IMR-90 (cell line): ENCODE measurements at regions not wholly inside any gene's neighbourhood (a gene's known extent, or its start where the extent isn't known, plus 50 kb on each side); places are given as distances from the start of the nearest gene placed in this dataset.

ENCODE experiments used
- ATAC-seq: fragments of 200-7000 bp; cut with Tn5 transposase; 2 replicates; pipeline ENCODE4 v1.9.1; 2020; ENCODE audit warnings: low read depth, mild to moderate bottlenecking, moderate library complexity
- BruUV-seq: library from RNA; stranded (reverse); fragments of 400-500 nt; replicated peaks from 2 replicates; lab custom pipeline; 2021; lab: Mats Ljungman, UMichigan
- CTCF ChIA-PET: fragments of 300-600 bp; formaldehyde crosslinking; extraction: SDS; loops from one replicate; lab custom pipeline; 2021; ENCODE audit warnings: antibody characterized with exemption; lab: Yijun Ruan, JAX
- POLR2A ChIA-PET: fragments of 300-600 bp; sonication (Branson Sonifier 250); formaldehyde crosslinking; loops from one replicate; lab custom pipeline; 2022; ENCODE audit warnings: antibody characterized with exemption; ENCODE audit not compliant: unreplicated experiment; lab: Charles Lee
- DNase-seq: peaks from one replicate; pipeline ENCODE4 v3.0.0; 2013
- H2AFZ ChIP-seq: replicated peaks from 2 replicates; pipeline ENCODE3; 2013; ENCODE audit warnings: low read length, mild to moderate bottlenecking; ENCODE audit not compliant: poor library complexity
- H2AK5ac ChIP-seq: 2 replicates; pipeline ENCODE4 v1.6.1; 2013; ENCODE audit warnings: low read depth, low read length, inconsistent platforms
- H2AK9ac ChIP-seq: replicated peaks from 2 replicates; pipeline ENCODE3; 2013; ENCODE audit warnings: mild to moderate bottlenecking, low read depth, low read length, moderate library complexity; ENCODE audit not compliant: poor library complexity
- H2BK120ac ChIP-seq: 2 replicates; pipeline ENCODE4 v1.6.1; 2013; ENCODE audit warnings: low read depth, low read length, inconsistent platforms
- H2BK15ac ChIP-seq: 3 replicates; pipeline ENCODE4 v1.6.1; 2013; ENCODE audit warnings: low read depth, low read length, inconsistent platforms
- H2BK20ac ChIP-seq: 2 replicates; pipeline ENCODE4 v1.6.1; 2013; ENCODE audit warnings: low read depth, mild to moderate bottlenecking, inconsistent platforms, low read length, moderate library complexity
- H2BK5ac ChIP-seq: 2 replicates; pipeline ENCODE4 v1.6.1; 2013; ENCODE audit warnings: mild to moderate bottlenecking, low read depth, low read length, inconsistent platforms; ENCODE audit not compliant: poor library complexity, severe bottlenecking
- H3K14ac ChIP-seq: replicated peaks from 2 replicates; pipeline ENCODE4 v1.6.1; 2013; ENCODE audit warnings: low read depth, low read length, inconsistent platforms
- H3K18ac ChIP-seq: 2 replicates; pipeline ENCODE4 v1.6.1; 2013; ENCODE audit warnings: low read depth, low read length, control low read depth
- H3K23ac ChIP-seq: 2 replicates; pipeline ENCODE4 v1.6.1; 2013; ENCODE audit warnings: low read depth, low read length, inconsistent platforms
- H3K27ac ChIP-seq: 2 replicates; pipeline ENCODE4 v1.5.1; 2013; ENCODE audit warnings: mild to moderate bottlenecking, control low read depth, low read length; ENCODE audit not compliant: insufficient read depth
- H3K27me3 ChIP-seq: 2 replicates; pipeline ENCODE4 v1.6.1; 2013; ENCODE audit warnings: low read length; ENCODE audit not compliant: control insufficient read depth, insufficient read depth
- H3K36me3 ChIP-seq: 2 replicates; pipeline ENCODE4 v1.6.1; 2013; ENCODE audit warnings: low read length, mixed read lengths; ENCODE audit not compliant: control insufficient read depth, insufficient read depth
- H3K4ac ChIP-seq: 2 replicates; pipeline ENCODE4 v1.6.1; 2013; ENCODE audit warnings: low read depth, low read length, inconsistent platforms
- H3K4me1 ChIP-seq: 2 replicates; pipeline ENCODE4 v1.6.1; 2013; ENCODE audit warnings: low read length, mixed read lengths; ENCODE audit not compliant: control insufficient read depth, insufficient read depth
- H3K4me2 ChIP-seq: 2 replicates; pipeline ENCODE4 v1.6.1; 2013; ENCODE audit warnings: low read depth, mild to moderate bottlenecking, control low read depth, low read length, moderate library complexity
- H3K4me3 ChIP-seq: 2 replicates; pipeline ENCODE4 v1.5.1; 2013; ENCODE audit warnings: low read depth, mild to moderate bottlenecking, control low read depth, low read length, moderate library complexity; ENCODE audit not compliant: insufficient read depth
- H3K56ac ChIP-seq: 2 replicates; pipeline ENCODE4 v1.6.1; 2013; ENCODE audit warnings: low read length, inconsistent platforms; ENCODE audit not compliant: insufficient read depth; ENCODE audit errors: extremely low read depth
- H3K79me1 ChIP-seq, 2 experiments: 2 replicates each; pipeline ENCODE4 v1.6.1; 2013; ENCODE audit warnings: low read length in 2 of 2, inconsistent platforms in 1 of 2, low read depth in 1 of 2
- H3K9ac ChIP-seq: 2 replicates; pipeline ENCODE4 v1.6.1; 2013; ENCODE audit warnings: low read depth, low read length, control low read depth
- H3K9me1 ChIP-seq: 2 replicates; pipeline ENCODE4 v1.6.1; 2013; ENCODE audit warnings: low read length, inconsistent platforms; ENCODE audit not compliant: insufficient read depth
- H3K9me3 ChIP-seq: 2 replicates; pipeline ENCODE4 v1.6.1; 2013; ENCODE audit warnings: low read length; ENCODE audit not compliant: control insufficient read depth, insufficient read depth
- H4K20me1 ChIP-seq: 2 replicates; pipeline ENCODE4 v1.6.1; 2013; ENCODE audit warnings: low read length, inconsistent platforms; ENCODE audit not compliant: insufficient read depth
- H4K5ac ChIP-seq: 2 replicates; pipeline ENCODE4 v1.6.1; 2013; ENCODE audit warnings: mild to moderate bottlenecking, low read depth, low read length, control low read depth
- H4K8ac ChIP-seq, 2 experiments: 2 replicates each; pipeline ENCODE4 v1.6.1; 2013; ENCODE audit warnings: low read depth in 2 of 2, low read length in 2 of 2, control low read depth in 1 of 2, inconsistent platforms in 1 of 2
- H4K91ac ChIP-seq: 2 replicates; pipeline ENCODE4 v1.6.1; 2013; ENCODE audit warnings: low read depth, low read length, inconsistent platforms; ENCODE audit not compliant: insufficient read depth
- CEBPB ChIP-seq: IDR thresholded peaks from 2 replicates; pipeline ENCODE4 v1.6.1; 2012; ENCODE audit warnings: low read depth, low read length, improper control_type of control experiment
- CHD1 ChIP-seq: IDR thresholded peaks from 2 replicates; pipeline ENCODE4 v1.6.1; 2012; ENCODE audit warnings: low read depth, low read length, improper control_type of control experiment
- FOS ChIP-seq: fragments of 150-350 bp; IDR thresholded peaks from 2 replicates; pipeline ENCODE4 v1.6.1; 2016; ENCODE audit warnings: low read depth, low read length
- MAFK ChIP-seq: IDR thresholded peaks from 2 replicates; pipeline ENCODE4 v1.6.1; 2012; ENCODE audit warnings: low read depth, low read length, improper control_type of control experiment
- MAZ ChIP-seq: IDR thresholded peaks from 2 replicates; pipeline ENCODE4 v1.6.1; 2012; ENCODE audit warnings: low read depth, mild to moderate bottlenecking, low read length, improper control_type of control experiment, moderate library complexity, borderline replicate concordance
- MXI1 ChIP-seq: IDR thresholded peaks from 2 replicates; pipeline ENCODE4 v1.6.1; 2012; ENCODE audit warnings: low read depth, mild to moderate bottlenecking, low read length, moderate library complexity, borderline replicate concordance
- NFE2L2 ChIP-seq: fragments of 150-350 bp; IDR thresholded peaks from 2 replicates; pipeline ENCODE4 v1.6.1; 2016; ENCODE audit warnings: low read depth, mild to moderate bottlenecking, low read length
- POLR2A ChIP-seq: IDR thresholded peaks from 2 replicates; pipeline ENCODE4 v1.6.1; 2012; ENCODE audit warnings: mild to moderate bottlenecking, low read depth, low read length
- RAD21 ChIP-seq: IDR thresholded peaks from 2 replicates; pipeline ENCODE4 v1.6.1; 2012; ENCODE audit warnings: low read length, improper control_type of control experiment
- RCOR1 ChIP-seq: IDR thresholded peaks from 2 replicates; pipeline ENCODE4 v1.6.1; 2012; ENCODE audit warnings: mild to moderate bottlenecking, low read length, improper control_type of control experiment; ENCODE audit not compliant: insufficient replicate concordance
- RFX5 ChIP-seq: IDR thresholded peaks from 2 replicates; pipeline ENCODE4 v1.8.0; 2012; ENCODE audit warnings: low read depth, mild to moderate bottlenecking, low read length, moderate library complexity
- SMC3 ChIP-seq: fragments of 150-350 bp; IDR thresholded peaks from 2 replicates; pipeline ENCODE4 v1.6.1; 2016; ENCODE audit warnings: low read depth, mild to moderate bottlenecking, antibody characterized with exemption, low read length, moderate library complexity
- WGBS, 2 experiments: methylation state at CpG; one replicate each; pipeline versions ENCODE4 v1.1.5 to v1.1.7; 2013; ENCODE audit warnings: missing lambda C conversion rate in 2 of 2; ENCODE audit not compliant: insufficient read length in 1 of 2; ENCODE audit errors: extremely low coverage in 2 of 2; 5-methylcytosine and 5-hydroxymethylcytosine counted together
- dilution Hi-C: fragments of 300-500 bp; cut with HindIII; formaldehyde crosslinking; loops from one replicate; pipeline ENCODE4 v1.14.3; 2018; ENCODE audit warnings: low sequenced_read_pairs; ENCODE audit not compliant: unreplicated experiment
- in situ Hi-C: fragments of 300-500 bp; cut with MboI; formaldehyde crosslinking; loops from 3 replicates; pipeline ENCODE4 v1.14.3; 2019; ENCODE audit warnings: low sequenced_read_pairs, inconsistent platforms, mixed read lengths
- intact Hi-C: fragments of 100-400 bp; cut with micrococcal nuclease; formaldehyde crosslinking; loops from 2 replicates; pipeline ENCODE4 v1.10.0; 2022
- TF ChIP-seq, protein P1 (sequence below): fragments of 150-350 bp; IDR thresholded peaks from 2 replicates; pipeline ENCODE4 v1.6.1; 2016; ENCODE audit warnings: low read depth, mild to moderate bottlenecking, low read length, moderate library complexity, borderline replicate concordance
- TF ChIP-seq, protein P2 (sequence below): fragments of 150-350 bp; IDR thresholded peaks from 2 replicates; pipeline ENCODE4 v1.6.1; 2017; ENCODE audit warnings: mild to moderate bottlenecking, antibody characterized with exemption, low read length, low read depth
- TF ChIP-seq, protein P3 (sequence below): conservative IDR thresholded peaks from 2 replicates; pipeline ENCODE4 v1.5.1; 2012; ENCODE audit warnings: mild to moderate bottlenecking, low read depth, low read length, improper control_type of control experiment

DNA sequence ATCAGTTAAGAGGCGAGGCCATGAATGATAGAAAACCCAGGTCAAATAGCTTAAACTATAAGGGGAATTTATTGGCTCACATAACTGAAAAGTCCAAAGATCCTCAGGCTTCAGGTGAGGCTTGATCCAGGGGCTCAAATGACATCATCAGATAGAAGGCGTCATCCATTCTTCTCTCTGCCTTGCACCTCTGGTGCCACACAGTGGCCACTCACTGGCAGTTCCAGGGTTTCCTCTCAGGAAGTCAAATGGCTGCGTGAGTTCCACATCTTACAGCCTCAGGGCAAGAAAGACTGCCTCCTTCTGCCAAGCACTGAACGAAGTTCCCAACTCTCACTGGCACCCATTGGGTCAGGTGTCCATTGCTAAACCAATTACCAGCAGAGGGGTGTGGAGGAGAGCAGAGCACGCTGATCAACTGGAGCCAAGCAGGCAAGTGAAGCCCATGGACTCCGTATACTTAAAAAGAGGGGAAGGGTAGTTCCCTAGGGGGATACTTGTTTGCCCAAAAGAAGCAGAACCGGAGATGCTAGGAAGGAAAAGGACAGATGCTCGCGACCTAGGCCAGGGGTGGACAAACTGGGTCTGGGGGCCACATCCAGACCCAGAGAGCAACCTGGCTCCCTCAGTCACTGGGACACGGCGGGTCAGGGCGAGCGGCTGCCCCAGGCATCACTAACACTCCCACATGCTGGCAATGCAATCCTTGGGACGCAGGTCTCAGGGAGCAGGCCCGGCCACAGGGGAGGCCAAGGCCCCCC lies 69.3 kb downstream of the SERPINA3 start:
- 76% methylated on average over 4 of the region's 15 CpGs; no CpG with 5 or more reads in 1 of the 2 experiments for WGBS, 2 experiments
- peak; percentile 64 for TF ChIP-seq SMC3
- no peak for TF ChIP-seq POLR2A
- TF ChIP-seq, protein P1, sequence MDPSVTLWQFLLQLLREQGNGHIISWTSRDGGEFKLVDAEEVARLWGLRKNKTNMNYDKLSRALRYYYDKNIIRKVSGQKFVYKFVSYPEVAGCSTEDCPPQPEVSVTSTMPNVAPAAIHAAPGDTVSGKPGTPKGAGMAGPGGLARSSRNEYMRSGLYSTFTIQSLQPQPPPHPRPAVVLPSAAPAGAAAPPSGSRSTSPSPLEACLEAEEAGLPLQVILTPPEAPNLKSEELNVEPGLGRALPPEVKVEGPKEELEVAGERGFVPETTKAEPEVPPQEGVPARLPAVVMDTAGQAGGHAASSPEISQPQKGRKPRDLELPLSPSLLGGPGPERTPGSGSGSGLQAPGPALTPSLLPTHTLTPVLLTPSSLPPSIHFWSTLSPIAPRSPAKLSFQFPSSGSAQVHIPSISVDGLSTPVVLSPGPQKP: no peak
- no peak for TF ChIP-seq MAFK
- TF ChIP-seq CHD1: no peak
- peak; percentile 77 for TF ChIP-seq RAD21
- no peak for TF ChIP-seq MAZ
- TF ChIP-seq, protein P2, sequence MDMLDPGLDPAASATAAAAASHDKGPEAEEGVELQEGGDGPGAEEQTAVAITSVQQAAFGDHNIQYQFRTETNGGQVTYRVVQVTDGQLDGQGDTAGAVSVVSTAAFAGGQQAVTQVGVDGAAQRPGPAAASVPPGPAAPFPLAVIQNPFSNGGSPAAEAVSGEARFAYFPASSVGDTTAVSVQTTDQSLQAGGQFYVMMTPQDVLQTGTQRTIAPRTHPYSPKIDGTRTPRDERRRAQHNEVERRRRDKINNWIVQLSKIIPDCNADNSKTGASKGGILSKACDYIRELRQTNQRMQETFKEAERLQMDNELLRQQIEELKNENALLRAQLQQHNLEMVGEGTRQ: no peak
- TF ChIP-seq FOS: no peak
- no peak for TF ChIP-seq NFE2L2
- no peak for TF ChIP-seq RFX5
- no peak for TF ChIP-seq MXI1
- TF ChIP-seq CEBPB: no peak
- TF ChIP-seq, protein P3, sequence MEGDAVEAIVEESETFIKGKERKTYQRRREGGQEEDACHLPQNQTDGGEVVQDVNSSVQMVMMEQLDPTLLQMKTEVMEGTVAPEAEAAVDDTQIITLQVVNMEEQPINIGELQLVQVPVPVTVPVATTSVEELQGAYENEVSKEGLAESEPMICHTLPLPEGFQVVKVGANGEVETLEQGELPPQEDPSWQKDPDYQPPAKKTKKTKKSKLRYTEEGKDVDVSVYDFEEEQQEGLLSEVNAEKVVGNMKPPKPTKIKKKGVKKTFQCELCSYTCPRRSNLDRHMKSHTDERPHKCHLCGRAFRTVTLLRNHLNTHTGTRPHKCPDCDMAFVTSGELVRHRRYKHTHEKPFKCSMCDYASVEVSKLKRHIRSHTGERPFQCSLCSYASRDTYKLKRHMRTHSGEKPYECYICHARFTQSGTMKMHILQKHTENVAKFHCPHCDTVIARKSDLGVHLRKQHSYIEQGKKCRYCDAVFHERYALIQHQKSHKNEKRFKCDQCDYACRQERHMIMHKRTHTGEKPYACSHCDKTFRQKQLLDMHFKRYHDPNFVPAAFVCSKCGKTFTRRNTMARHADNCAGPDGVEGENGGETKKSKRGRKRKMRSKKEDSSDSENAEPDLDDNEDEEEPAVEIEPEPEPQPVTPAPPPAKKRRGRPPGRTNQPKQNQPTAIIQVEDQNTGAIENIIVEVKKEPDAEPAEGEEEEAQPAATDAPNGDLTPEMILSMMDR: peak; percentile 65
- TF ChIP-seq RCOR1: no peak

More for the DNA sequence above, 69.3 kb downstream of the SERPINA3 start:
- dilution Hi-C loops: no loop called here
- Histone ChIP-seq H3K4ac (no peak overlapping the region), H3K9ac (no peak overlapping the region), H3K4me2 (no peak overlapping the region), H4K91ac (no peak overlapping the region), H3K56ac (no peak overlapping the region), H2AK5ac (no peak overlapping the region), H3K27ac (no peak overlapping the region), H3K36me3 (no peaks in the 10 kb centered on the region), H3K4me1 (no peaks in the 10 kb centered on the region), H3K9me1 (no peaks in the 10 kb centered on the region), H3K18ac (no peak overlapping the region), H4K20me1 (no peaks in the 10 kb centered on the region), H2BK5ac (no peak overlapping the region), H3K4me3 (no peak overlapping the region), H4K8ac (no peak overlapping the region), H3K79me1 (no peaks in the 10 kb centered on the region), H2BK15ac (no peak overlapping the region), H4K5ac (no peak overlapping the region), H3K14ac (no peak overlapping the region), H2AFZ (no peak overlapping the region), H2AK9ac (no peak overlapping the region), H3K23ac (no peak overlapping the region), H3K9me3 (no peaks in the 10 kb centered on the region), H2BK20ac (no peak overlapping the region), H2BK120ac (no peak overlapping the region), H3K27me3 (peaks cover 2% of the 10 kb centered on the region)
- no TSS peak for BruUV-seq
- DNase-seq (peak; percentile 42), ATAC-seq (peak; percentile 64)
- POLR2A ChIA-PET: no interaction called here
- intact Hi-C loops: loop anchor here (1.0 to 10.0 kb wide), 6 partner anchors 44 to 1093 kb away; no protein-coding TSS in a partner anchor
- CTCF ChIA-PET: interaction anchor here (0.7 kb wide), 1 partner anchor 258 kb away, joined by 3 read pairs; no protein-coding TSS in a partner anchor
- in situ Hi-C loops: loop anchor here (25.0 kb wide), 1 partner anchor 1306 kb away; no protein-coding TSS in a partner anchor
